NCI-H2081 (cell line): ENCODE measurements at regions not wholly inside any gene's neighbourhood (a gene's known extent, or its start where the extent isn't known, plus 50 kb on each side); places are given as distances from the start of the nearest gene placed in this dataset.
"Not testable (repeated sequence)": the region's sequence is repeated elsewhere in the genome, so short reads cannot be mapped to it uniquely, and the experiment has no call there.

Source experiments
- DNase-seq, 2 experiments: peaks; one replicate each; lab custom pipeline; 2025; lab: John Stamatoyannopoulos, UW

GRCh38 chr1:94672934-94673333 lies 131.4 kb upstream of the F3 start:
- no peak for DNase-seq

GRCh38 chr1:94672001-94672400 lies 130.4 kb upstream of the F3 start:
- no peak for DNase-seq

GRCh38 chr1:94670273-94670672 lies 128.7 kb upstream of the F3 start:
- DNase-seq: no peak

GRCh38 chr1:94669198-94669597 lies 127.6 kb upstream of the F3 start:
- no peak for DNase-seq

- DNase-seq: no peak
Measured at GRCh38 chr1:94668528-94668927, 127.0 kb upstream of the F3 start.

GRCh38 chr1:94667818-94668217 lies 126.3 kb upstream of the F3 start:
- no peak for DNase-seq

- no peak for DNase-seq
Measured at GRCh38 chr1:94666797-94667196, 125.2 kb upstream of the F3 start.

- DNase-seq: no peak
Measured at GRCh38 chr1:94661431-94661932, 119.9 kb upstream of the F3 start.

- DNase-seq: no peak
Measured at GRCh38 chr1:94660994-94661393, 119.4 kb upstream of the F3 start.

- no peak for DNase-seq
Measured at GRCh38 chr1:94660258-94660657, 118.7 kb upstream of the F3 start.

- not testable (repeated sequence) for DNase-seq
Measured at GRCh38 chr1:94659202-94659601, 117.6 kb upstream of the F3 start.

GRCh38 chr1:94658221-94658620 lies 116.7 kb upstream of the F3 start:
- no peak for DNase-seq

- DNase-seq: not testable (repeated sequence)
Measured at GRCh38 chr1:94657776-94658175, 116.2 kb upstream of the F3 start.

GRCh38 chr1:94656967-94657366 lies 115.4 kb upstream of the F3 start:
- DNase-seq: no peak

- no peak for DNase-seq
Measured at GRCh38 chr1:94654919-94655318, 113.4 kb upstream of the F3 start.

- DNase-seq: no peak
Measured at GRCh38 chr1:94654459-94654858, 112.9 kb upstream of the F3 start.

- no peak for DNase-seq
Measured at GRCh38 chr1:94654031-94654430, 112.5 kb upstream of the F3 start.

GRCh38 chr1:94653454-94653853 lies 111.9 kb upstream of the F3 start:
- no peak for DNase-seq

- DNase-seq: no peak
Measured at GRCh38 chr1:94651076-94651475, 109.5 kb upstream of the F3 start.

GRCh38 chr1:94650301-94650700 lies 108.7 kb upstream of the F3 start:
- no peak for DNase-seq

GRCh38 chr1:94648225-94649007 lies 106.9 kb upstream of the F3 start:
- no peak for DNase-seq

GRCh38 chr1:94646786-94647555 lies 105.4 kb upstream of the F3 start:
- DNase-seq: no peak

- DNase-seq: no peak
Measured at GRCh38 chr1:94646141-94646643, 104.6 kb upstream of the F3 start.
